ENCODE measurements at regions not wholly inside any gene's neighbourhood (a gene's known extent, or its start where the extent isn't known, plus 50 kb on each side); places are given as distances from the start of the nearest gene placed in this dataset.

- no peak for TF ChIP-seq CTCF (IDR thresholded peaks at IDR 0.05; ENCODE audit: control extremely low read depth in 1 of 3, insufficient read depth in 1 of 3, low read depth in 1 of 3, low read length in 3 of 3)
- no peak for TF ChIP-seq SIX5 (IDR thresholded peaks at IDR 0.05; ENCODE audit: low read depth, low read length)
- no peak for TF ChIP-seq GABPA (IDR thresholded peaks at IDR 0.05; ENCODE audit: borderline replicate concordance, insufficient read depth, low read length)
- TF ChIP-seq KDM5A (IDR thresholded peaks at IDR 0.05; ENCODE audit: low read length), result no peak
- TF ChIP-seq SIN3A (conservative IDR thresholded peaks at IDR 0.05 in 1 of 2, IDR thresholded peaks at IDR 0.05 in 1 of 2; ENCODE audit: low read depth in 1 of 2, low read length in 2 of 2), result no peak
- TF ChIP-seq POLR2A (IDR thresholded peaks at IDR 0.05; ENCODE audit: control extremely low read depth in 1 of 2, low read depth in 2 of 2, low read length in 2 of 2), result no peak
- no peak for TF ChIP-seq BACH1 (IDR thresholded peaks at IDR 0.05; ENCODE audit: low read length)
- TF ChIP-seq EP300 (IDR thresholded peaks at IDR 0.05; ENCODE audit: borderline replicate concordance in 1 of 2, low read depth in 2 of 2, low read length in 2 of 2), result no peak
- TF ChIP-seq TEAD4 (IDR thresholded peaks at IDR 0.05; ENCODE audit: low read depth, low read length), result no peak
- TF ChIP-seq USF2 (IDR thresholded peaks at IDR 0.05; ENCODE audit: low read length), result no peak
- no peak for TF ChIP-seq RXRA (IDR thresholded peaks at IDR 0.05; ENCODE audit: insufficient read depth, low read depth, low read length)
Observed at GRCh38 chr21:24868117-24868516, 739.2 kb downstream of the MRPL39 start.
